Fibroblast of lung (primary cell): ENCODE measurements at regions not wholly inside any gene's neighbourhood (a gene's known extent, or its start where the extent isn't known, plus 50 kb on each side); places are given as distances from the start of the nearest gene placed in this dataset.

Experiments
- DNase-seq, 2 donors: peaks; one replicate each; pipeline versions ENCODE4 v3.0.0 to v3.0.0-alpha.2; 2010; ENCODE audit warnings: low read depth in 2 of 2
- H2AFZ ChIP-seq: 2 replicates; pipeline ENCODE4 v1.5.1; 2012; ENCODE audit warnings: low read length, control low read depth, inconsistent platforms
- H3K27ac ChIP-seq: 2 replicates; pipeline ENCODE4 v1.5.1; 2011; ENCODE audit warnings: low read length, control low read depth; ENCODE audit not compliant: insufficient read depth
- H3K27me3 ChIP-seq: 2 replicates; pipeline ENCODE4 v1.5.1; 2011; ENCODE audit warnings: mild to moderate bottlenecking, low read length; ENCODE audit not compliant: control insufficient read depth, insufficient read depth
- H3K36me3 ChIP-seq: 2 replicates; pipeline ENCODE4 v1.5.1; 2011; ENCODE audit warnings: low read length; ENCODE audit not compliant: control insufficient read depth, insufficient read depth
- H3K4me1 ChIP-seq: 2 replicates; pipeline ENCODE4 v1.5.1; 2011; ENCODE audit warnings: low read length; ENCODE audit not compliant: control insufficient read depth, insufficient read depth; ENCODE audit errors: extremely low read depth
- H3K4me2 ChIP-seq: 2 replicates; pipeline ENCODE4 v1.5.1; 2011; ENCODE audit warnings: low read length, control low read depth; ENCODE audit not compliant: insufficient read depth; ENCODE audit errors: extremely low read depth
- H3K4me3 ChIP-seq, 4 experiments: fragments of 200-600 bp in 1 of 4; sonication (generic) in 1 of 4; replicated peaks in 1 of 4; 2 replicates each; pipeline ENCODE4 v1.5.1; 2011 to 2016; ENCODE audit warnings: low read length in 4 of 4, low read depth in 3 of 4, mild to moderate bottlenecking in 3 of 4, control low read depth in 2 of 4, inconsistent platforms in 1 of 4, mixed read lengths in 1 of 4; ENCODE audit not compliant: insufficient read depth in 1 of 4; ENCODE audit errors: control extremely low read depth in 1 of 4
- H3K79me2 ChIP-seq: 2 replicates; pipeline ENCODE4 v1.5.1; 2012; ENCODE audit warnings: mild to moderate bottlenecking, low read length, inconsistent platforms; ENCODE audit not compliant: control insufficient read depth, insufficient read depth
- H3K9ac ChIP-seq: 2 replicates; pipeline ENCODE4 v1.5.1; 2011; ENCODE audit warnings: mild to moderate bottlenecking, low read length, control low read depth; ENCODE audit not compliant: insufficient read depth
- H3K9me3 ChIP-seq: 2 replicates; pipeline ENCODE4 v1.5.1; 2012; ENCODE audit warnings: low read depth, low read length; ENCODE audit not compliant: control insufficient read depth, insufficient read depth
- H4K20me1 ChIP-seq: 2 replicates; pipeline ENCODE4 v1.5.1; 2011; ENCODE audit warnings: low read length; ENCODE audit not compliant: control insufficient read depth, insufficient read depth; ENCODE audit errors: extremely low read depth
- EZH2 ChIP-seq: IDR thresholded peaks from 2 replicates; pipeline ENCODE4 v1.5.1; 2012; ENCODE audit warnings: low read length, control low read depth, mild to moderate bottlenecking; ENCODE audit errors: missing control alignments
- TF ChIP-seq, protein P1 (sequence below), 2 donors: IDR thresholded peaks in 1 of 2; conservative IDR thresholded peaks in 1 of 2; 1 replicate in 1 of 2; 2 replicates in 1 of 2; pipeline ENCODE4 v1.5.1; 2011 to 2012; ENCODE audit warnings: low read length in 2 of 2, control low read depth in 1 of 2, inconsistent platforms in 1 of 2, low read depth in 1 of 2, mild to moderate bottlenecking in 1 of 2

DNA sequence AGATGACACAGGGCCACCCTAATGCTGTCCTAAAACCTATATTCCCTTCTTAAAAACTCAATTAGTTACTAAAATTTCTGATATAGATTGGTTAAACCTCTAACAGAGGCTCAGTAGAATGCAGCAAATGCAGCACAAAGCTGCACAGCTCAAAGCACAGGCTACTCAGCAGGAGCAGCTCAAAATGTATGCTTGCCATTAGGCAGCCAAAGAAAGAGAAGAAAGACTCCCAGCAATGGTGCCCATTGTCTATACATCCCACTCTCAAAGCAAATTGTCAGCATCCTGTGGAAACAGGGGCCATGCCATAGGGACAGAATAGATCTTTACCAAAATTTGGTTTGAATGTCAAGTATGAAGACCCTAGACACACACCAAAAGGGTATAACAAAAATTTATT lies 73.5 kb downstream of the TFPI2 start:
- Histone ChIP-seq H3K9me3 (no peaks in the 10 kb centered on the region), H3K27ac (no peak overlapping the region), H3K9ac (no peak overlapping the region), H4K20me1 (no peaks in the 10 kb centered on the region), H3K4me1 (no peaks in the 10 kb centered on the region), H3K27me3 (no peaks in the 10 kb centered on the region), H3K4me2 (no peak overlapping the region), H2AFZ (no peak overlapping the region), H3K79me2 (no peaks in the 10 kb centered on the region), H3K4me3 (no peak overlapping the region), H3K36me3 (no peaks in the 10 kb centered on the region)
- no peak for DNase-seq
- TF ChIP-seq EZH2, result no peak

DNA sequence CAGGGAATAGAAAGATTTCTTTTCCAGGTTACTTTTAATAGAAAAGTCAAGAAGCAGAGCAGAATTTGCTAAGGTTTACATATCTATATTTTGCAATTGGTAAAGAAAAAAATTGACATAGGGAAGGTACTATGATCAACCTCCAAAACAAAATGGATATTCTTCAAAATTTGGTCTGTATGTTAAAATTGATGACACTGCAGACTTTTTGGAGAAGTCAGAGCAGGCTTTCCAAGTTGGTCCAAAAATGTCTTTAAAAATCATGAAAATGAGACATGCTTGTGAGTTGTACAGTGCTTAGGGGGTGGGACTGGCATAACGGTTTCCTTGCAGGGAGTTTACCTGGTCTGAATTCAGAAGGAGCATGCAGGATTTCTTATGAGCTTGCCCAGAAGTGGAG lies 77.0 kb downstream of the TFPI2 start:
- no peaks in the 10 kb centered on the region for H3K27me3 ChIP-seq
- H4K20me1 ChIP-seq, result no peaks in the 10 kb centered on the region
- H3K27ac ChIP-seq, result no peak overlapping the region
- TF ChIP-seq, protein P1, sequence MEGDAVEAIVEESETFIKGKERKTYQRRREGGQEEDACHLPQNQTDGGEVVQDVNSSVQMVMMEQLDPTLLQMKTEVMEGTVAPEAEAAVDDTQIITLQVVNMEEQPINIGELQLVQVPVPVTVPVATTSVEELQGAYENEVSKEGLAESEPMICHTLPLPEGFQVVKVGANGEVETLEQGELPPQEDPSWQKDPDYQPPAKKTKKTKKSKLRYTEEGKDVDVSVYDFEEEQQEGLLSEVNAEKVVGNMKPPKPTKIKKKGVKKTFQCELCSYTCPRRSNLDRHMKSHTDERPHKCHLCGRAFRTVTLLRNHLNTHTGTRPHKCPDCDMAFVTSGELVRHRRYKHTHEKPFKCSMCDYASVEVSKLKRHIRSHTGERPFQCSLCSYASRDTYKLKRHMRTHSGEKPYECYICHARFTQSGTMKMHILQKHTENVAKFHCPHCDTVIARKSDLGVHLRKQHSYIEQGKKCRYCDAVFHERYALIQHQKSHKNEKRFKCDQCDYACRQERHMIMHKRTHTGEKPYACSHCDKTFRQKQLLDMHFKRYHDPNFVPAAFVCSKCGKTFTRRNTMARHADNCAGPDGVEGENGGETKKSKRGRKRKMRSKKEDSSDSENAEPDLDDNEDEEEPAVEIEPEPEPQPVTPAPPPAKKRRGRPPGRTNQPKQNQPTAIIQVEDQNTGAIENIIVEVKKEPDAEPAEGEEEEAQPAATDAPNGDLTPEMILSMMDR (conservative IDR thresholded peaks at IDR 0.05 in 1 of 2, IDR thresholded peaks at IDR 0.05 in 1 of 2; ENCODE audit: low read depth in 1 of 2, low read length in 2 of 2), result no peak
- TF ChIP-seq EZH2, result no peak
- H3K9me3 ChIP-seq, result no peaks in the 10 kb centered on the region
- no peaks in the 10 kb centered on the region for H3K36me3 ChIP-seq
- no peak overlapping the region for H3K4me3 ChIP-seq
- H2AFZ ChIP-seq, result no peak overlapping the region
- H3K4me1 ChIP-seq, result no peaks in the 10 kb centered on the region
- H3K9ac ChIP-seq, result no peak overlapping the region
- no peak for DNase-seq
- H3K4me2 ChIP-seq, result no peak overlapping the region
- H3K79me2 ChIP-seq, result no peaks in the 10 kb centered on the region

DNA sequence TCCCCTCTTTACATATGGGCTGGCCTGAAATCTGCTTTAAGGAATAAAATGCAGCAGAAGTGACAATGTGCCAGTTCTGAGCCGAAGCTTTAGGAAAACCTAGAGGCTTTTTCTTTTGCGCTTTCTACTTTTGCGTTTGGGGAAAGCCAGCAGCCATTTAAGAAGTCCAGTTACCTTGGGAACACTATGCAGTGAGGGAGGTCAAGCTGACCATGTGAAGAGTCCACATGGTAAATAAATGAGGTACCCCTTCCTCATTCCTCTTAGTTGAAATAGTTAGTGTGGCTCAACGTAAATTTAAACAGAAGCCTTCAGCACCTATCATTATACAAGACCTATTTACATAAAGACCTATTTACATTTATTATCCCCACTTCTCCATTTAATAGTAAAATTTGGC lies 78.5 kb downstream of the TFPI2 start:
- no peaks in the 10 kb centered on the region for H3K36me3 ChIP-seq
- DNase-seq, result no peak
- H2AFZ ChIP-seq, result no peak overlapping the region
- no peak overlapping the region for H3K27ac ChIP-seq
- no peaks in the 10 kb centered on the region for H3K4me1 ChIP-seq
- H3K9ac ChIP-seq, result no peak overlapping the region
- H3K9me3 ChIP-seq, result no peaks in the 10 kb centered on the region
- H3K4me2 ChIP-seq, result no peak overlapping the region
- no peaks in the 10 kb centered on the region for H3K27me3 ChIP-seq
- no peaks in the 10 kb centered on the region for H3K79me2 ChIP-seq
- no peak overlapping the region for H3K4me3 ChIP-seq
- TF ChIP-seq EZH2, result no peak
- TF ChIP-seq, protein P1 (conservative IDR thresholded peaks at IDR 0.05 in 1 of 2, IDR thresholded peaks at IDR 0.05 in 1 of 2; ENCODE audit: low read depth in 1 of 2, low read length in 2 of 2), result no peak
- no peaks in the 10 kb centered on the region for H4K20me1 ChIP-seq
